ENCODE measurements at regions not wholly inside any gene's neighbourhood (a gene's known extent, or its start where the extent isn't known, plus 50 kb on each side); places are given as distances from the start of the nearest gene placed in this dataset.

DNA sequence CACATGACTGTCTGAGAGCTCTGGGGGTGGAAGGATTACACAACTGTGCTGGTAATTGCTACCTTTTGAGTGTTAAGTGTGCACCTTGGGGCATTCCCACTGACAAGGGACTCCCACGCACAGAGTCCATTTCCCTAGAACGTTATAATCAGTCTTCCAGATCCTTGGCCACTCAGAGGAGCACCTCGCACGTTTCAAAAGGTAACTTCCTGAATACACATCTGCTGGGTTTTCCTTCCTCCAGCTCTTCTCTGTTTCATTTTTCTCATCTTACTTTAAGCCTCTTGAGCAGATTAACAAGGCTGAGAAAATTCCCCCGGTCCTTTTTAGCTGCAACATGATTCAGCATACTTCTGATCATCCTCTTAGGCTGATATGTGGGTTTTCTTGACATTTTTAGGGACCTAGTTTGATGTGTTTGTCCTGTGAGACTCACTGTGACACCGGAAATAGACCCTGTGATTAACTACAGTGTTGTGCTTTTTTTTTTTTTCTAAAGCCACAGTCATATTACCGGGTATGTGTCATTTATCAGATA is 98.4 kb upstream of the DUSP22 start:
- no peaks in the 10 kb centered on the region for H3K9me3 Mint-ChIP-seq (ENCODE audit: unreplicated experiment)
- TF ChIP-seq, protein P1, sequence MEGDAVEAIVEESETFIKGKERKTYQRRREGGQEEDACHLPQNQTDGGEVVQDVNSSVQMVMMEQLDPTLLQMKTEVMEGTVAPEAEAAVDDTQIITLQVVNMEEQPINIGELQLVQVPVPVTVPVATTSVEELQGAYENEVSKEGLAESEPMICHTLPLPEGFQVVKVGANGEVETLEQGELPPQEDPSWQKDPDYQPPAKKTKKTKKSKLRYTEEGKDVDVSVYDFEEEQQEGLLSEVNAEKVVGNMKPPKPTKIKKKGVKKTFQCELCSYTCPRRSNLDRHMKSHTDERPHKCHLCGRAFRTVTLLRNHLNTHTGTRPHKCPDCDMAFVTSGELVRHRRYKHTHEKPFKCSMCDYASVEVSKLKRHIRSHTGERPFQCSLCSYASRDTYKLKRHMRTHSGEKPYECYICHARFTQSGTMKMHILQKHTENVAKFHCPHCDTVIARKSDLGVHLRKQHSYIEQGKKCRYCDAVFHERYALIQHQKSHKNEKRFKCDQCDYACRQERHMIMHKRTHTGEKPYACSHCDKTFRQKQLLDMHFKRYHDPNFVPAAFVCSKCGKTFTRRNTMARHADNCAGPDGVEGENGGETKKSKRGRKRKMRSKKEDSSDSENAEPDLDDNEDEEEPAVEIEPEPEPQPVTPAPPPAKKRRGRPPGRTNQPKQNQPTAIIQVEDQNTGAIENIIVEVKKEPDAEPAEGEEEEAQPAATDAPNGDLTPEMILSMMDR (IDR thresholded peaks at IDR 0.05; ENCODE audit: unreplicated experiment): no peak
- no peaks in the 10 kb centered on the region for H3K27me3 Mint-ChIP-seq (ENCODE audit: insufficient read depth, unreplicated experiment)
- no peak overlapping the region for H3K4me3 Mint-ChIP-seq (ENCODE audit: unreplicated experiment)
- no peak for DNase-seq (ENCODE audit: unreplicated experiment)
- intact Hi-C loops (cut with micrococcal nuclease): no loop called here
- ChIA-PET CTCF (no interaction called here), POLR2A (no interaction called here)
- BruUV-seq (replicated peaks): no TSS peak
- H3K36me3 Mint-ChIP-seq (ENCODE audit: insufficient read depth, unreplicated experiment): no peaks in the 10 kb centered on the region
- H3K27ac Mint-ChIP-seq (ENCODE audit: low read depth, unreplicated experiment): no peak overlapping the region
- H3K4me1 Mint-ChIP-seq (ENCODE audit: insufficient read depth, unreplicated experiment): peaks cover 16% of the 10 kb centered on the region

DNA sequence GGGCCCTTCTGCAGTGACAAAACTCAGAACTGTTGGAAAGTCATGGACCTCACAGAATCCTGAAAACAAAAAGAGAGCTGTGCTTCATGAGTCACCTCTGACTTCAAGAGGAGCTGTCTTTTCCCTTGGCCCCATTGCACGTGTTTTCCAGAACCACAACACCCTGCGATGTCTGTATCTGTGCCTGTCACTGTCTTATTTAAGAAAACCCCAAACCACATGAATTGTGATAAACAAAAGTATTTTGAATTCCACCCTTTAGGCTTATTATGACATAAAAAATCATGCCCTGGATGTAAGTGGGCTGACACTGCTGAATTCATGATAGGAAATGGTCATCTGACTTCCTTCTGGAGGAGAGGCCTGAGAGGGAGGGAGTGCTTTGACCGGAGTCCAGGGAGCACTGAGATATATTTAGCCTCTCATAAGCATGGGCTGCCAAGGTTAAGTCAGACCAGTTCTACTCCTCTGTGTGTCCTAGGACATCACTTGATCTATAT is 96.4 kb upstream of the DUSP22 start:
- intact Hi-C loops (cut with micrococcal nuclease): no loop called here
- Mint-ChIP-seq H3K27me3 (ENCODE audit: insufficient read depth, unreplicated experiment) (no peaks in the 10 kb centered on the region), H3K4me1 (ENCODE audit: insufficient read depth, unreplicated experiment) (no peaks in the 10 kb centered on the region), H3K36me3 (ENCODE audit: insufficient read depth, unreplicated experiment) (no peaks in the 10 kb centered on the region), H3K27ac (ENCODE audit: low read depth, unreplicated experiment) (no peak overlapping the region), H3K4me3 (ENCODE audit: unreplicated experiment) (no peak overlapping the region), H3K9me3 (ENCODE audit: unreplicated experiment) (no peaks in the 10 kb centered on the region)
- TF ChIP-seq, protein P1 (IDR thresholded peaks at IDR 0.05; ENCODE audit: unreplicated experiment): no peak
- no TSS peak for BruUV-seq (replicated peaks)
- ChIA-PET POLR2A (interaction anchor here (1.2 kb wide), 1 partner anchor 288 kb away, joined by 4 read pairs; no protein-coding TSS in a partner anchor), CTCF (no interaction called here)
- DNase-seq (ENCODE audit: unreplicated experiment): no peak

DNA sequence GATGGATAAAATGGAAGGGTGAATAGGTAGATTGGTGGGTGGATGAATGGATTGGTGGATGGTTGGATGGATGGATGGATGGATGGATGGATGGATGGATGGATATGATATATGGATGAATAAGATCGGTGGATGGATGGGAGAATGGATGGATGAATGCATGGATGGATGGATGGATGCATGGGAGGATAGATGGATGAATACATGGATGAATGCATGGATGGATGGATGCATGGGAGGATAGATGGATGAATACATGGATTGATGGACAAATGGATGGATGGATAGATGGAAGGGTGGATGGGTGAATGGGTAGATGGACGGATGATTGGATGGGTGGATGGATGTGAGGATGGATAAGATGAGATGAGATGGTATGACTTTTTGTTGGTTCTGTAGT is 95.7 kb upstream of the DUSP22 start:
- Mint-ChIP-seq H3K36me3 (ENCODE audit: insufficient read depth, unreplicated experiment) (no peaks in the 10 kb centered on the region), H3K27ac (ENCODE audit: low read depth, unreplicated experiment) (no peak overlapping the region), H3K9me3 (ENCODE audit: unreplicated experiment) (no peaks in the 10 kb centered on the region), H3K4me1 (ENCODE audit: insufficient read depth, unreplicated experiment) (no peaks in the 10 kb centered on the region), H3K27me3 (ENCODE audit: insufficient read depth, unreplicated experiment) (no peaks in the 10 kb centered on the region), H3K4me3 (ENCODE audit: unreplicated experiment) (no peak overlapping the region)
- ChIA-PET CTCF (interaction anchor here (0.7 kb wide), 1 partner anchor 39 kb away, joined by 3 read pairs; no protein-coding TSS in a partner anchor), POLR2A (no interaction called here)
- no TSS peak for BruUV-seq (replicated peaks)
- intact Hi-C loops (cut with micrococcal nuclease): no loop called here
- TF ChIP-seq, protein P1 (IDR thresholded peaks at IDR 0.05; ENCODE audit: unreplicated experiment): no peak
- no peak for DNase-seq (ENCODE audit: unreplicated experiment)

DNA sequence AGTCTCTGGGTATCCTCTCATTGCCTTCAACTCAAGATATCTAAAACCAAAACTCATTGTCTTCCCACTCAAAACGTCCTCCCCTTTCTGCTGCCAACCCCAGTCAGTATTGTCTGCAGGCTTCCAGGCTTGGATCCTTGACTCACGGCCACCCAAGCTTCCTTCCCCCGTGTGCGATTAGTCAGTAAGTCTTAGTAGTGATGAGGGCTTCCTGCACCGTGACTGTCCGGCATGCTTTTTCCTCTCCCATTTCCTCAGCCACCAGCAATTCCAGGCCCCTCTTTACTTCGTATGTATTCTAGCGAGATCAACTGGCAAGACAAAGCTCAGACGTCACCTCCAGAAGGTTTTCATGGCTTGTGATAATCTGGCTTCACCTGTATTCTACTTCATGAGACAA is 88.6 kb upstream of the DUSP22 start:
- ChIA-PET CTCF (interaction anchor here (1.2 kb wide), 1 partner anchor 13 kb away, joined by 3 read pairs; no protein-coding TSS in a partner anchor), POLR2A (interaction anchor here (0.8 kb wide), 1 partner anchor 53 kb away, joined by 3 read pairs; no protein-coding TSS in a partner anchor)
- BruUV-seq (replicated peaks): no TSS peak
- intact Hi-C loops (cut with micrococcal nuclease): no loop called here
- Mint-ChIP-seq H3K4me3 (ENCODE audit: unreplicated experiment) (no peak overlapping the region), H3K9me3 (ENCODE audit: unreplicated experiment) (no peaks in the 10 kb centered on the region), H3K36me3 (ENCODE audit: insufficient read depth, unreplicated experiment) (no peaks in the 10 kb centered on the region), H3K27me3 (ENCODE audit: insufficient read depth, unreplicated experiment) (no peaks in the 10 kb centered on the region), H3K4me1 (ENCODE audit: insufficient read depth, unreplicated experiment) (no peaks in the 10 kb centered on the region), H3K27ac (ENCODE audit: low read depth, unreplicated experiment) (no peak overlapping the region)
- DNase-seq (ENCODE audit: unreplicated experiment): no peak
- TF ChIP-seq, protein P1 (IDR thresholded peaks at IDR 0.05; ENCODE audit: unreplicated experiment): no peak

Data from MCF 10A (cell line).